ENCODE measurements at regions not wholly inside any gene's neighbourhood (a gene's known extent, or its start where the extent isn't known, plus 50 kb on each side); places are given as distances from the start of the nearest gene placed in this dataset.

DNA sequence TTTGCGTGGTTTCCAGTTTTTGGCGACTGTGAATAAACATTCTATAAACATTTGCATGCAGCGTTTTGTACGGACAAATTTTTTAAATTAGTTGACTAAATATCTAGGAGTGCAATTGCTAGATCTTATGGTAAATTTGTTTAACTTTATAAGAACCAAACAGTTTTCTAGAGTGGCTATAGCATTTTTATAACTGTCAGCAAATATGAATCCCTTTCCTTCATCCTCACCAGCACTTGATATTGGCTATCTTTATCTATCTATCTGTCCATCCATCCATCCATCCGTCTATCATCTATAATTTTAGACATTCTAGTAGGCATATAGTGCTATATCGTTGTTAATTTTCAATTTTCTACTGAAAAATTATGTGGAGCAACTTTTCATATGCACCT is 158.4 kb upstream of the CHRNA7 start:
- H3K9ac ChIP-seq (ENCODE audit: low read length in 2 of 2) = no peak overlapping the region
- no peak overlapping the region for H3K4me3 ChIP-seq (ENCODE audit: low read length in 2 of 2)
- peaks cover 0 to 2% of the 10 kb centered on the region in 2 donors for H3K27me3 ChIP-seq (ENCODE audit: control insufficient read depth in 1 of 2, insufficient read depth in 2 of 2, low read length in 2 of 2)
- H3K27ac ChIP-seq (ENCODE audit: low read length) = no peak overlapping the region
- H3K36me3 ChIP-seq (ENCODE audit: control insufficient read depth in 2 of 2, insufficient read depth in 2 of 2, low read length in 2 of 2) = no peaks in the 10 kb centered on the region
- no peaks in the 10 kb centered on the region for H3K9me3 ChIP-seq (ENCODE audit: control insufficient read depth in 2 of 2, low read length in 2 of 2)
- H3K4me1 ChIP-seq (ENCODE audit: control insufficient read depth, insufficient read depth, low read length) = peaks cover 10% of the 10 kb centered on the region

DNA sequence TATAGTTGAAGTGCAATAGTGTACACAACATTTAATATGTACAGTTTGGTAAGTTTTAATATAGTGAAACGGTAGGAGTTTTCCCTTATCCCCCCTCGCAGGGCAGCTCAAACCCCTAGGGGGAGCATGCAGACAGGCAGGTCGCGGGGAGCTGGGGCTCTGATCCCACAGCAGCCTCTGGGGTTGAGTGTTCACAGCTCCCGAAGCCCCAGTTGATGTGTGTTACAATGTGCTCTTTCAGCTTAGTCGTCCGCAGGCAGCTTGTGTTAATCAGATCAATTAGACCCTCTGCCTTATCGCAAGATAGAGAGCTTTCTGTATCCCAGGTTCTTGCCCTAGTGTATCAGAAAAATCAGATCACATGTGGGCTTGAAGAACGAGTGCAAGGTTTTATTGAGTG is 143.1 kb upstream of the CHRNA7 start:
- H3K36me3 ChIP-seq (ENCODE audit: control insufficient read depth in 2 of 2, insufficient read depth in 2 of 2, low read length in 2 of 2) = no peaks in the 10 kb centered on the region

DNA sequence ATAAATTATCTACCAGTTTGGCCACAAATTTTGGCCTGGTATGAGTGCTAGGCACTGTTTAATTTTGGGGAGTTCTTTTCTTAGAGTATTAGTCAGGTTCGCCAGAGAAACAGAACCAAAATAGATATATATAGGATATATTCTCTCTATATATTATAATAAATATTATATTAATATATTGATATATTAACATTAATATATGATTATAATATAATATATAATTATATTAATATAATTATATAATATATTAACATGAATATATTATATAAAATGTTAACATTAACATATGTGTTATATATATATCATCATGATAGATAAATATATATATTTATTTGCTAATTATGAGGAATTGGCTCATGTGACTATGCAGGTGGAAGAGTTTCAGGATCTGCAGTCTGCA is 137.8 kb upstream of the CHRNA7 start:
- Histone ChIP-seq H3K9ac (ENCODE audit: low read length in 2 of 2) (no peak overlapping the region), H3K9me3 (ENCODE audit: control insufficient read depth in 2 of 2, low read length in 2 of 2) (peaks cover 0 to 6% of the 10 kb centered on the region in 2 donors), H3K4me3 (ENCODE audit: low read length in 2 of 2) (no peak overlapping the region), H3K27ac (ENCODE audit: low read length) (no peak overlapping the region), H3K4me1 (ENCODE audit: control insufficient read depth, insufficient read depth, low read length) (no peaks in the 10 kb centered on the region), H3K36me3 (ENCODE audit: control insufficient read depth in 2 of 2, insufficient read depth in 2 of 2, low read length in 2 of 2) (no peaks in the 10 kb centered on the region), H3K27me3 (ENCODE audit: control insufficient read depth in 1 of 2, insufficient read depth in 2 of 2, low read length in 2 of 2) (peaks cover 0 to 4% of the 10 kb centered on the region in 2 donors)

More for the DNA sequence above, 143.1 kb upstream of the CHRNA7 start:
- H3K27ac ChIP-seq (ENCODE audit: low read length) = no peak overlapping the region
- H3K9ac ChIP-seq (ENCODE audit: low read length in 2 of 2) = no peak overlapping the region
- H3K27me3 ChIP-seq (ENCODE audit: control insufficient read depth in 1 of 2, insufficient read depth in 2 of 2, low read length in 2 of 2) = peaks cover 0 to 4% of the 10 kb centered on the region in 2 donors
- H3K4me3 ChIP-seq (ENCODE audit: low read length in 2 of 2) = no peak overlapping the region
- no peaks in the 10 kb centered on the region for H3K4me1 ChIP-seq (ENCODE audit: control insufficient read depth, insufficient read depth, low read length)
- H3K9me3 ChIP-seq (ENCODE audit: control insufficient read depth in 2 of 2, low read length in 2 of 2) = no peaks in the 10 kb centered on the region

DNA sequence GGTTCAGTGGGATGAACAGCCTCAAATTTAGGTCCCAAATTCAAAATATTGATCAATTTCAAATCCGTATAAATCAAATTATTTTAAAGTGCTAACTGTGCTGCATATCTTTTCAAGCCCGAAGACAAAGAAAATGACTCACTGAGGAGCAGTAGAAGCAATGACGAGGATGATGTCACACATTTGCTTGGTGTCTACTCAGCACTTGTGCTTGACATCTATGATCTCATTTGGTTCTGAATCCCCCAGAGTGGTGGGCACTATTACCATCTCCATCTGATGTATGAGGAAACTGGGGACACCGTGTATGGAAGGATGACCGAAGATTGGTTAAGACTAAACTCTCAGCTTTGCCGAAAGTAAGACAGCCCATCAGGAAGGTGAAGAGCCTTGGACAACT is 136.5 kb upstream of the CHRNA7 start:
- Histone ChIP-seq H3K9me3 (ENCODE audit: control insufficient read depth in 2 of 2, low read length in 2 of 2) (peaks cover 0 to 6% of the 10 kb centered on the region in 2 donors), H3K9ac (ENCODE audit: low read length in 2 of 2) (no peak overlapping the region), H3K27ac (ENCODE audit: low read length) (no peak overlapping the region), H3K4me3 (ENCODE audit: low read length in 2 of 2) (no peak overlapping the region), H3K27me3 (ENCODE audit: control insufficient read depth in 1 of 2, insufficient read depth in 2 of 2, low read length in 2 of 2) (no peaks in the 10 kb centered on the region), H3K36me3 (ENCODE audit: control insufficient read depth in 2 of 2, insufficient read depth in 2 of 2, low read length in 2 of 2) (no peaks in the 10 kb centered on the region), H3K4me1 (ENCODE audit: control insufficient read depth, insufficient read depth, low read length) (no peaks in the 10 kb centered on the region)

DNA sequence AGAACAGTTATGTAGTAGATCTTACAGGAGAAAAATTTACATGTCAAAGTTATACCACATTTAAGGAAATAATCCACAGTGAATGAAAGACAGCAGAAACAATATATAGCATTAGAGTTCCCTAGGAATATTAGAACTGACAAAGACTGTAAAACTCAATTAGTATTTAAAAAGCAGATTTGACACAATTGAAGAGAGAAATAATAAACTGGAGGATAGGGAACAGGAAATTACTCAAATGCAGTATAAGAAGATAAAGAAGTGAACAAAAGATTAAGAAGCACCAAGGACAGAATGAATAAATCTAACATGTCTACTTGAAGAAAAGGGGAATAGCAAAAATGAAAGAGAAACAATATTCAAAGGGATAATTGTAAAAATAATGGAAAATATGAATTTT is 132.6 kb upstream of the CHRNA7 start:
- Histone ChIP-seq H3K36me3 (ENCODE audit: control insufficient read depth in 2 of 2, insufficient read depth in 2 of 2, low read length in 2 of 2) (no peaks in the 10 kb centered on the region), H3K27ac (ENCODE audit: low read length) (no peak overlapping the region), H3K4me1 (ENCODE audit: control insufficient read depth, insufficient read depth, low read length) (no peaks in the 10 kb centered on the region), H3K4me3 (ENCODE audit: low read length in 2 of 2) (no peak overlapping the region), H3K9ac (ENCODE audit: low read length in 2 of 2) (no peak overlapping the region), H3K9me3 (ENCODE audit: control insufficient read depth in 2 of 2, low read length in 2 of 2) (peaks cover 0 to 6% of the 10 kb centered on the region in 2 donors), H3K27me3 (ENCODE audit: control insufficient read depth in 1 of 2, insufficient read depth in 2 of 2, low read length in 2 of 2) (no peaks in the 10 kb centered on the region)

DNA sequence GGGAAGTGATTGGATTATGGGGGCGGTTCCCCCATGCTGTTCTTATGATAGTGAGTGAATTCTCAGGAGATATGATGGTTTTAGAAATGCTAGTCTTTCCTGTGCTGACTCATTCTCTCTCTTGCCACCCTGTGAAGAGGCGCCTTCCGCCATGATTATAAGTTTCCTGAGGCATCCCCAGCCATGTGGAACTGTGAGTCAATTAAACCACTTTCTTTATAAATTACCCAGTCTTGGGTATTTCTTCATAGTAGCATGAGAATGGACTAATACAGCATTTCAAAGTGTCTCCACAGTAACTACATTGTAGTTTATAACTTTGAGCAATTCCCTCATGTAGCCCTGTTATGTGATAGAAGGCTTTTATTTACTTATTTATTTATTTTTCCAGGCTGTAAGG is 128.8 kb upstream of the CHRNA7 start:
- H3K27me3 ChIP-seq (ENCODE audit: control insufficient read depth in 1 of 2, insufficient read depth in 2 of 2, low read length in 2 of 2) = peaks cover 0 to 3% of the 10 kb centered on the region in 2 donors
- peaks cover 4% of the 10 kb centered on the region for H3K4me1 ChIP-seq (ENCODE audit: control insufficient read depth, insufficient read depth, low read length)
- no peak overlapping the region for H3K27ac ChIP-seq (ENCODE audit: low read length)
- no peaks in the 10 kb centered on the region for H3K36me3 ChIP-seq (ENCODE audit: control insufficient read depth in 2 of 2, insufficient read depth in 2 of 2, low read length in 2 of 2)
- H3K9ac ChIP-seq (ENCODE audit: low read length in 2 of 2) = no peak overlapping the region
- no peaks in the 10 kb centered on the region for H3K9me3 ChIP-seq (ENCODE audit: control insufficient read depth in 2 of 2, low read length in 2 of 2)
- H3K4me3 ChIP-seq (ENCODE audit: low read length in 2 of 2) = no peak overlapping the region

DNA sequence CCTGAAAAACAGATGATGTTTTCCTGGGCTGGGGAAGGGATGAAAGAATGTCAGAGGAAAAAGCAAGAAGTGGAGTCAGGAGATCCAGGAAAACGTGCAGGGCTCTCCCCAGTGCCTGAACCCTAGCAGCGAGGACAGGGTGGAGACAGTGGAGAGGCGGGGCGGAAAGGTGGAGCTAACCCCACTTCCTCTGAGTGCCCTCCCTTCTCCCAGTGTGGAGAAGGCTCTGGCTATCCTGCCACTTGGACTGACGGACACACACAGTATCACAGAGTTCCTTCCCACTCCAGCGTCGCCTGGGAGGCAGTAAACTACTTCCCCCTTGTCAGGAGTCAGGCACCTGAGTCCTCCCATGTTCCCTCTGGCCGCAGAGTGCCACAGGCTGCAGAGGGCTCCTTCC is 125.3 kb upstream of the CHRNA7 start:
- Histone ChIP-seq H3K27me3 (ENCODE audit: control insufficient read depth in 1 of 2, insufficient read depth in 2 of 2, low read length in 2 of 2) (peaks cover 0 to 3% of the 10 kb centered on the region in 2 donors), H3K36me3 (ENCODE audit: control insufficient read depth in 2 of 2, insufficient read depth in 2 of 2, low read length in 2 of 2) (no peaks in the 10 kb centered on the region), H3K9me3 (ENCODE audit: control insufficient read depth in 2 of 2, low read length in 2 of 2) (no peaks in the 10 kb centered on the region), H3K4me1 (ENCODE audit: control insufficient read depth, insufficient read depth, low read length) (peaks cover 4% of the 10 kb centered on the region), H3K4me3 (ENCODE audit: low read length in 2 of 2) (no peak overlapping the region), H3K27ac (ENCODE audit: low read length) (no peak overlapping the region), H3K9ac (ENCODE audit: low read length in 2 of 2) (no peak overlapping the region)

DNA sequence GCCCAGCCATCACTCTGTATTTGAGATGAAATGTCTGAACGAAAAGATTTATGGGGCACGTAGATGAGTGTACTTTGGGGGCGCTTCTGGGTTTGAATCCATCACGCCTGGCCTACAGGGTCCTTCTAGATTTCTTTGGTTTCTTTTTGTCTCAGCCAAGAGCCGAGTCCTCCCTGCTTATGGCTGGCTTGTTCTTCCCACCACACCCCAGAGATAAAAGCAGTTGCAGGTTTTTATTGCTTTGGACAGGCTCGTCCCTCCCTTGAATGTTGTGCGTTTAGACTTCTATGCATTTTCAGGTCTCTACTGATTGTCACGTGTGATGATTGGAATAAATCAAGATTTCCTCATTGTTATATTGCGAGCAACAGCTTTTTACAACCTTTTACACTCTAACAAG is 104.8 kb upstream of the CHRNA7 start:
- Histone ChIP-seq H3K9me3 (ENCODE audit: control insufficient read depth in 2 of 2, low read length in 2 of 2) (peaks cover 4 to 6% of the 10 kb centered on the region in 2 donors), H3K9ac (ENCODE audit: low read length in 2 of 2) (no peak overlapping the region), H3K27ac (ENCODE audit: low read length) (no peak overlapping the region), H3K36me3 (ENCODE audit: control insufficient read depth in 2 of 2, insufficient read depth in 2 of 2, low read length in 2 of 2) (no peaks in the 10 kb centered on the region), H3K4me1 (ENCODE audit: control insufficient read depth, insufficient read depth, low read length) (no peaks in the 10 kb centered on the region), H3K27me3 (ENCODE audit: control insufficient read depth in 1 of 2, insufficient read depth in 2 of 2, low read length in 2 of 2) (no peaks in the 10 kb centered on the region), H3K4me3 (ENCODE audit: low read length in 2 of 2) (no peak overlapping the region)

DNA sequence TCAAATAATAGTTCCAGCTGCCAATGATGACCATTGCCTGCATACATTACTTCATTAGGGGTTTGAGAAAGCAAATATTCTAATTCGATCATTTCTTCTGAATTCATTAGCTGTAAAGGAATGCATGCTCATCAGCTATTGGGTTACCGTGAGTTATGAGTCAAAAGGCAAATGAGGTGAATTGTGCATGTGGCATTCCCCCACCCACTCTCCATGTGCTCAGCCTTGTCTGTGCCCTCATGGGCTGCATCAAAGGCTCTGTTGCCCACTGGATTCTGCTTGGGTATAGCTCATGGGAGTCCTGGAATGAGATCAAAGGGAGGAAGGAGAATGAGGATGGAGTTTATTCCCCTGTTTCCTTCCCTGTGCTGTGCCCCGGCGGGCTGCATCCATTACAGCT is 99.3 kb upstream of the CHRNA7 start:
- H3K4me3 ChIP-seq (ENCODE audit: low read length in 2 of 2) = no peak overlapping the region
- H3K27ac ChIP-seq (ENCODE audit: low read length) = no peak overlapping the region
- no peaks in the 10 kb centered on the region for H3K9me3 ChIP-seq (ENCODE audit: control insufficient read depth in 2 of 2, low read length in 2 of 2)
- H3K9ac ChIP-seq (ENCODE audit: low read length in 2 of 2) = no peak overlapping the region
- no peaks in the 10 kb centered on the region for H3K36me3 ChIP-seq (ENCODE audit: control insufficient read depth in 2 of 2, insufficient read depth in 2 of 2, low read length in 2 of 2)
- H3K27me3 ChIP-seq (ENCODE audit: control insufficient read depth in 1 of 2, insufficient read depth in 2 of 2, low read length in 2 of 2) = no peaks in the 10 kb centered on the region
- H3K4me1 ChIP-seq (ENCODE audit: control insufficient read depth, insufficient read depth, low read length) = no peaks in the 10 kb centered on the region

DNA sequence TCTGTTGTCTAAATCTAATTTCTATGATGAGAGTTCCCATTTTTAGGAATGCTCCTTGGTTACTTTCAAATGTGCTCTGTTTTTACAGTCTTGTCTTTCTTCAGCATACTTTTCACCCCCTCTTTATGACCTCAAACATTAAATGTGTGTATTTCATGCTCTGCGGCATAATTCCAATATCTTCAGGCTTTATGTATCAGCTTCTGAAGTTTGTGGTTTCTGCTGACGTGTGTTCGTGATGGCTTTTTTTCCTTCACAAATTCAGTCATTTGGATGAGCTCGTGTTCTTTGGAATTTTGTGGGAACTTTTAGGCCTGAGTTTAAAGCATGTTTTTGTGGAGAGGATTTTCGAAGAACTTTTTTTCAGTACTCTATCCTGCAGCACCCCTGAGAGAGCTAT is 97.7 kb upstream of the CHRNA7 start:
- Histone ChIP-seq H3K27ac (ENCODE audit: low read length) (no peak overlapping the region), H3K27me3 (ENCODE audit: control insufficient read depth in 1 of 2, insufficient read depth in 2 of 2, low read length in 2 of 2) (no peaks in the 10 kb centered on the region), H3K36me3 (ENCODE audit: control insufficient read depth in 2 of 2, insufficient read depth in 2 of 2, low read length in 2 of 2) (no peaks in the 10 kb centered on the region), H3K9me3 (ENCODE audit: control insufficient read depth in 2 of 2, low read length in 2 of 2) (no peaks in the 10 kb centered on the region), H3K9ac (ENCODE audit: low read length in 2 of 2) (no peak overlapping the region), H3K4me1 (ENCODE audit: control insufficient read depth, insufficient read depth, low read length) (no peaks in the 10 kb centered on the region), H3K4me3 (ENCODE audit: low read length in 2 of 2) (no peak overlapping the region)

DNA sequence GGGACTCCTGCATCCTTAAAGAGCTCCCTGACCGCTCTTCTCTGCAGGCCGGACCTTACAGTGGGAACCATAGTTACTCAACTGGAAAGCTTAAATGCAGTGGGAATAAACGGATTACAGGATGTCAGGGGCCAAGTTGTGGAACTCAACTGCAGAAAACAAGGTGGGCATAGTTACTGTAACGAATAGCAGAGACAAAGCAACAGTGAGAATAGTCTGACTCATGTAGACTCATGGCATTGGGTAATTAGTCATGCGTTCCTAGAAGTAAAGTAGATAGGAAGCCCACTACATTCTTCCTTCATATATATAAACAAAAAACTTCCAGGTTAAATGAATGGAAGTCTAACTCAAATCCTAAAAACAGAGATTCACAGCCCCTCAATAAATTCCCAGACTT is 95.5 kb upstream of the CHRNA7 start:
- Histone ChIP-seq H3K4me1 (ENCODE audit: control insufficient read depth, insufficient read depth, low read length) (no peaks in the 10 kb centered on the region), H3K27ac (ENCODE audit: low read length) (no peak overlapping the region), H3K36me3 (ENCODE audit: control insufficient read depth in 2 of 2, insufficient read depth in 2 of 2, low read length in 2 of 2) (no peaks in the 10 kb centered on the region), H3K4me3 (ENCODE audit: low read length in 2 of 2) (no peak overlapping the region), H3K9me3 (ENCODE audit: control insufficient read depth in 2 of 2, low read length in 2 of 2) (no peaks in the 10 kb centered on the region), H3K27me3 (ENCODE audit: control insufficient read depth in 1 of 2, insufficient read depth in 2 of 2, low read length in 2 of 2) (no peaks in the 10 kb centered on the region), H3K9ac (ENCODE audit: low read length in 2 of 2) (no peak overlapping the region)
